Testis (tissue), 2 donors: ENCODE measurements at regions not wholly inside any gene's neighbourhood (a gene's known extent, or its start where the extent isn't known, plus 50 kb on each side); places are given as distances from the start of the nearest gene placed in this dataset.

Experiments
- DNase-seq: peaks from one replicate; pipeline ENCODE4 v3.0.0-alpha.2; 2019
- H3K27ac ChIP-seq, 2 donors: fragments of 200-600 bp; sonication (generic); one replicate each; pipeline ENCODE4 v1.5.1; 2019
- H3K27me3 ChIP-seq: fragments of 200-600 bp; sonication (generic); one replicate; pipeline ENCODE4 v1.5.1; 2019
- H3K36me3 ChIP-seq: fragments of 200-600 bp; sonication (generic); one replicate; pipeline ENCODE4 v1.5.1; 2017; ENCODE audit warnings: low read depth; ENCODE audit errors: missing control alignments
- H3K4me1 ChIP-seq: fragments of 200-600 bp; sonication (generic); one replicate; pipeline ENCODE4 v1.5.1; 2019
- H3K4me3 ChIP-seq, 2 donors: fragments of 200-600 bp; sonication (generic); one replicate each; pipeline ENCODE4 v1.5.1; 2017 to 2019
- H3K9me3 ChIP-seq: fragments of 200-600 bp; sonication (generic); one replicate; pipeline ENCODE4 v1.5.1; 2017
- POLR2A ChIP-seq: fragments of 450-650 bp; IDR thresholded peaks from one replicate; pipeline ENCODE4 v1.6.1; 2017; ENCODE audit warnings: antibody characterized with exemption, mild to moderate bottlenecking, moderate library complexity
- WGBS, 2 donors: methylation state at CpG; one replicate each; pipeline ENCODE4 v1.1.5; 2018; 5-methylcytosine and 5-hydroxymethylcytosine counted together
- intact Hi-C: fragments of 100-400 bp; cut with DNase I; formaldehyde crosslinking; loops from one replicate; pipeline ENCODE4 v1.15.1; 2023; ENCODE audit warnings: low total_unique reads
- TF ChIP-seq, protein P1 (sequence below), 3 experiments: fragments of 450-650 bp in 2 of 3; fragments of 200-600 bp in 1 of 3; sonication (generic) in 1 of 3; IDR thresholded peaks; one replicate each; pipeline ENCODE4 v1.5.1; 2016 to 2019; ENCODE audit warnings: antibody characterized with exemption in 3 of 3, mild to moderate bottlenecking in 2 of 3, moderate library complexity in 1 of 3

DNA sequence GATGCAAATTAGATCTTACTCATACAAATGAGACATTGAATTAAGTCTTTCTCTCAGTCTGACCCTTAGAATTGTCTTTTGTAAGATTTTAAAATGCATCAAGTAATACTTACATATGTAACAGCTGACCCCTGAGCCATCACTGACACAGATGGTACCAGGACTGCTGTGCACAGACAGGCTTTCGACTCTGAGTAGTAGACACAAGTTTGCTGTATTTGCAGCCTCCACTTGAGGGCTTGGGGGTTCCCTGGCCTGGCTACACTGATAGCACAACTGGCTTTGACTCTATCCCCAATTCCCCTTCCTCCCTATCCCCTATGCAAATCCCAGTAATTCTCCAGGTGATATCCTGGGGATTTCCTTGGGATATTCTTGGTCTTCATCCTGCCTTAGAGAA is 200.7 kb downstream of the RPIA start:
- TF ChIP-seq, protein P1, sequence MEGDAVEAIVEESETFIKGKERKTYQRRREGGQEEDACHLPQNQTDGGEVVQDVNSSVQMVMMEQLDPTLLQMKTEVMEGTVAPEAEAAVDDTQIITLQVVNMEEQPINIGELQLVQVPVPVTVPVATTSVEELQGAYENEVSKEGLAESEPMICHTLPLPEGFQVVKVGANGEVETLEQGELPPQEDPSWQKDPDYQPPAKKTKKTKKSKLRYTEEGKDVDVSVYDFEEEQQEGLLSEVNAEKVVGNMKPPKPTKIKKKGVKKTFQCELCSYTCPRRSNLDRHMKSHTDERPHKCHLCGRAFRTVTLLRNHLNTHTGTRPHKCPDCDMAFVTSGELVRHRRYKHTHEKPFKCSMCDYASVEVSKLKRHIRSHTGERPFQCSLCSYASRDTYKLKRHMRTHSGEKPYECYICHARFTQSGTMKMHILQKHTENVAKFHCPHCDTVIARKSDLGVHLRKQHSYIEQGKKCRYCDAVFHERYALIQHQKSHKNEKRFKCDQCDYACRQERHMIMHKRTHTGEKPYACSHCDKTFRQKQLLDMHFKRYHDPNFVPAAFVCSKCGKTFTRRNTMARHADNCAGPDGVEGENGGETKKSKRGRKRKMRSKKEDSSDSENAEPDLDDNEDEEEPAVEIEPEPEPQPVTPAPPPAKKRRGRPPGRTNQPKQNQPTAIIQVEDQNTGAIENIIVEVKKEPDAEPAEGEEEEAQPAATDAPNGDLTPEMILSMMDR (IDR thresholded peaks at IDR 0.05): no peak
- no peak for TF ChIP-seq POLR2A
- no peaks in the 10 kb centered on the region for H3K36me3 ChIP-seq
- H3K27me3 ChIP-seq: no peaks in the 10 kb centered on the region
- no peaks in the 10 kb centered on the region for H3K4me1 ChIP-seq
- H3K9me3 ChIP-seq: no peaks in the 10 kb centered on the region
- WGBS, 2 donors: 88 to 95% methylated on average over 1 of the region's 1 CpG
- no peak overlapping the region for H3K27ac ChIP-seq
- no peak for DNase-seq
- intact Hi-C loops: no loop called here
- no peak overlapping the region for H3K4me3 ChIP-seq

DNA sequence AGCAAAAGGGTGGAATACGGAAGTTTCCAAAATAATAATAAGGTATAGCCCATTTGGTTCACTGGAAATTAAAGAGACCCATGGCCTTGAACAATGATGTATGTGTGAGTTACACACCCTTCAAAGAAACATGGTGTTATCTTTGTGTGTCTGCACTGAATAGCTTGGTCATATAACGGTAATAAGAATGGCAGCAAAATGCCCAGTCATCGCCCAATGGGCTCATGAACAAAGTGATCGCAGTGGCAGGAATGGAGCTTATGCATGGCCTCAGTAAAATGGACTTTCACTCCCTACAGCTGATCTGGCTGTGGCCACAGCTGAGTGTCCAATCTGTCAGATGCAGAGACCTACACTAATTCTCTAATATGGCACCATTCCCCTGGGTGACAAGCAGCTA is 201.3 kb downstream of the RPIA start:
- Histone ChIP-seq H3K27me3 (no peaks in the 10 kb centered on the region), H3K9me3 (no peaks in the 10 kb centered on the region), H3K36me3 (no peaks in the 10 kb centered on the region), H3K4me3 (no peak overlapping the region), H3K4me1 (no peaks in the 10 kb centered on the region), H3K27ac (no peak overlapping the region)
- intact Hi-C loops: no loop called here
- DNase-seq: no peak
- WGBS, 2 donors: 87 to 89% methylated on average over 4 of the region's 4 CpGs
- TF ChIP-seq, protein P1 (IDR thresholded peaks at IDR 0.05): no peak
- no peak for TF ChIP-seq POLR2A

DNA sequence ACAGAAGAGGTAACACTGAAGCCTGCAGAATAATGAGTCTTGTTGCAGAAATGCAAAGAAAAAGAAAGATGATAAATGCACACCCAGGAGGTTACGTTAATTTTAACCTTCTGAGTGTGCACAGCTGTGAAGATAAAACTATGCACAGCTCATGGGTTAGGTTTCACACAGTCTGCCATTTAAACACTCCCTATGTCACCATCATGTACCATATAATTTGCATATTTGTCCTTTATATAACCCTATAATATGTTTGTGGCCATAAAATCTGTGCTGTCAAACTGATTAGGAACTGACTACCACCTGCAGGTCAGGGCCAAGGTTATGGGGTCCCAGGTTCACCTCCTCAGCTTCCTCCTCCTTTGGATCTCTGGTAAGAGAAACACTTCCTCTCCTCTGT is 205.5 kb downstream of the RPIA start:
- intact Hi-C loops: no loop called here
- Histone ChIP-seq H3K36me3 (no peaks in the 10 kb centered on the region), H3K27ac (no peak overlapping the region), H3K9me3 (no peaks in the 10 kb centered on the region), H3K27me3 (no peaks in the 10 kb centered on the region), H3K4me1 (no peaks in the 10 kb centered on the region), H3K4me3 (no peak overlapping the region)
- 56 to 67% methylated on average over 1 of the region's 1 CpG for WGBS, 2 donors
- TF ChIP-seq POLR2A: no peak
- TF ChIP-seq, protein P1 (IDR thresholded peaks at IDR 0.05): no peak
- no peak for DNase-seq

DNA sequence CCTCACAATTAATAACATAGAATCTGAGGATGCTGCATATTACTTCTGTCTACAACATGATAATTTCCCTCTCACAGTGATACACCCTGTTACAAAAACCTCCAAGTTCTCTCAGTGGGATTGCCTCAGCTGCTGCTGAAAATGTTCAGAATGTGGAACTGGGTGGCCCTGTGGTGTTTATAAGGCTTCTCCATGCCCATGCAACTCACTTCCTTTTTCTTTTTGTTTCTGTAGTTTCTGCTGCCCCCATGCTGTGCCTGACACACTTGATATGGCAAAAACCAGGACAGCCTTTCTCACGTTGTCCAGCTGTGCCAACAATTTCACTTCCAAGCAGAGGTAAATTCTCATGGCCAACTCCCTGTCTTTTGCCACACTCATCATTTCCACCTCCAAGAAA is 206.2 kb downstream of the RPIA start:
- Histone ChIP-seq H3K4me3 (no peak overlapping the region), H3K9me3 (no peaks in the 10 kb centered on the region), H3K4me1 (no peaks in the 10 kb centered on the region), H3K36me3 (no peaks in the 10 kb centered on the region), H3K27me3 (no peaks in the 10 kb centered on the region), H3K27ac (no peak overlapping the region)
- 24 to 36% methylated on average over 1 of the region's 1 CpG for WGBS, 2 donors
- DNase-seq: no peak
- TF ChIP-seq POLR2A: no peak
- TF ChIP-seq, protein P1 (IDR thresholded peaks at IDR 0.05): no peak
- intact Hi-C loops: no loop called here

DNA sequence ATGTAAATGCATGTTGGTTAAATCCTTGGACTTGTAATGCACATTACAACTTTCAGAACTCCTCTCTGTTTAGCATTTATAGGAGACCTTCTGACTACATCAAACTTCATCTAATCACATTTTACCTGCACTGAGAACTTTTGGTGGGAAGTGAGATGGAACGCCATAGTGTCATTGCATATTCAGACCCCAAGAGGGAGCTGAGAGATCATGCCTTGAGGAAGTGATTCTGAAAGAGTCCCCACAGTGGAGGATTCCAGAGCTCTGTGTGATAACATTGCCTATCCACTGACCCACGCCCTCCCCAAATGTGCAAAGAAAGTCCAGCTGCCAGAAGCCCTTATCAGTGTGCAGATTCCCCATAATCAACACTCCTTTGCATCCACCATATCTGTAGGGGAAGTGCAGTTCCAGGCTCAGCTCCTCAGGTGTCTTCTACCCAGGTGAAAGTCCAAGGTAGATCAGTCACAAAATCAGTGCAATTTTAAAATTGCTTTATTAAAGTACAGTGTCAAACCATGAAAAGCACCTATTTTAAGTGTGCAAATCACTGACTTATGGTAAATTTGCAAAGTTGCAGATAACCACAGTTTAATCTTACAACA is 212.4 kb downstream of the RPIA start:
- no peak overlapping the region for H3K27ac ChIP-seq
- no peaks in the 10 kb centered on the region for H3K27me3 ChIP-seq
- TF ChIP-seq POLR2A: no peak
- TF ChIP-seq, protein P1 (IDR thresholded peaks at IDR 0.05): peak in 2 of 3 experiments; percentile 49 to 68
- intact Hi-C loops: no loop called here
- DNase-seq: peak; percentile 37
- no peaks in the 10 kb centered on the region for H3K4me1 ChIP-seq
- 12 to 23% methylated on average over 2 of the region's 2 CpGs for WGBS, 2 donors
- H3K4me3 ChIP-seq: no peak overlapping the region
- no peaks in the 10 kb centered on the region for H3K9me3 ChIP-seq
- H3K36me3 ChIP-seq: no peaks in the 10 kb centered on the region
